SH-SY5Y (cell line): ENCODE measurements at regions not wholly inside any gene's neighbourhood (a gene's known extent, or its start where the extent isn't known, plus 50 kb on each side); places are given as distances from the start of the nearest gene placed in this dataset.

ENCODE experiments used
- GATA2 ChIP-seq: IDR thresholded peaks from 2 replicates; pipeline ENCODE4 v1.6.1; 2011; ENCODE audit warnings: mild to moderate bottlenecking, low read depth, low read length
- GATA3 ChIP-seq: IDR thresholded peaks from 2 replicates; pipeline ENCODE4 v1.6.1; 2011; ENCODE audit warnings: low read depth, mild to moderate bottlenecking, low read length, moderate library complexity

- TF ChIP-seq GATA2, result no peak
- no peak for TF ChIP-seq GATA3
Observed at GRCh38 chr11:13098063-13098462, 88.9 kb downstream of the RASSF10 start.
